ENCODE measurements at regions not wholly inside any gene's neighbourhood (a gene's known extent, or its start where the extent isn't known, plus 50 kb on each side); places are given as distances from the start of the nearest gene placed in this dataset.

GRCh38 chr13:40309881-40310280 is 356.6 kb downstream of the FOXO1 start:
- DNase-seq (ENCODE audit: low read depth) = no peak

- no peak for DNase-seq (ENCODE audit: low read depth)
Observed at GRCh38 chr13:40311356-40312101, 354.9 kb downstream of the FOXO1 start.

- DNase-seq (ENCODE audit: low read depth) = no peak
Observed at GRCh38 chr13:40313269-40314200, 352.9 kb downstream of the FOXO1 start.

- no peak for DNase-seq (ENCODE audit: low read depth)
Observed at GRCh38 chr13:40315416-40316064, 350.9 kb downstream of the FOXO1 start.

GRCh38 chr13:40316301-40316700 is 350.1 kb downstream of the FOXO1 start:
- DNase-seq (ENCODE audit: low read depth) = no peak

- DNase-seq (ENCODE audit: low read depth) = no peak
Observed at GRCh38 chr13:40317980-40318327, 348.5 kb downstream of the FOXO1 start.

GRCh38 chr13:40318366-40318765 is 348.1 kb downstream of the FOXO1 start:
- no peak for DNase-seq (ENCODE audit: low read depth)

GRCh38 chr13:40319699-40320579 is 346.5 kb downstream of the FOXO1 start:
- DNase-seq (ENCODE audit: low read depth) = no peak

GRCh38 chr13:40328091-40328490 is 338.4 kb downstream of the FOXO1 start:
- no peak for DNase-seq (ENCODE audit: low read depth)

- DNase-seq (ENCODE audit: low read depth) = no peak
Observed at GRCh38 chr13:40329781-40330485, 336.5 kb downstream of the FOXO1 start.

GRCh38 chr13:40330950-40331349 is 335.5 kb downstream of the FOXO1 start:
- no peak for DNase-seq (ENCODE audit: low read depth)

GRCh38 chr13:40331802-40332201 is 334.6 kb downstream of the FOXO1 start:
- DNase-seq (ENCODE audit: low read depth) = no peak

GRCh38 chr13:40333226-40333625 is 333.2 kb downstream of the FOXO1 start:
- no peak for DNase-seq (ENCODE audit: low read depth)

GRCh38 chr13:40334031-40334430 is 332.4 kb downstream of the FOXO1 start:
- DNase-seq (ENCODE audit: low read depth) = no peak

GRCh38 chr13:40334616-40335015 is 331.8 kb downstream of the FOXO1 start:
- no peak for DNase-seq (ENCODE audit: low read depth)

- no peak for DNase-seq (ENCODE audit: low read depth)
Observed at GRCh38 chr13:40336228-40337221, 329.9 kb downstream of the FOXO1 start.

- no peak for DNase-seq (ENCODE audit: low read depth)
Observed at GRCh38 chr13:40337651-40338050, 328.8 kb downstream of the FOXO1 start.

- no peak for DNase-seq (ENCODE audit: low read depth)
Observed at GRCh38 chr13:40338217-40338616, 328.2 kb downstream of the FOXO1 start.

- DNase-seq (ENCODE audit: low read depth) = no peak
Observed at GRCh38 chr13:40340368-40341095, 325.9 kb downstream of the FOXO1 start.
